Neural cell (in vitro differentiated cells): ENCODE measurements at regions not wholly inside any gene's neighbourhood (a gene's known extent, or its start where the extent isn't known, plus 50 kb on each side); places are given as distances from the start of the nearest gene placed in this dataset.

Source experiments
- H2AFZ ChIP-seq: fragments of 200-600, 300-800 bp; sonication (generic), shearing (Covaris generic); 2 replicates; pipeline ENCODE4 v1.6.0; 2014; ENCODE audit warnings: low read depth, mild to moderate bottlenecking, antibody characterized with exemption, low read length, moderate library complexity
- H3F3A ChIP-seq: fragments of 200-600 bp; shearing (Covaris generic); 2 replicates; pipeline ENCODE4 v1.6.1; 2016; ENCODE audit warnings: mild to moderate bottlenecking, moderate library complexity, mixed read lengths, antibody characterized with exemption, low read length; ENCODE audit not compliant: insufficient read depth, poor library complexity, severe bottlenecking
- H3K27ac ChIP-seq: fragments of 200-600, 300-800 bp; sonication (generic), shearing (Covaris generic); 2 replicates; pipeline ENCODE4 v1.5.1; 2014; ENCODE audit warnings: mild to moderate bottlenecking, low read length, moderate library complexity
- H3K27me3 ChIP-seq: fragments of 300-800, 200-600 bp; sonication (generic), shearing (Covaris generic); 2 replicates; pipeline ENCODE4 v1.6.0; 2014; ENCODE audit warnings: mild to moderate bottlenecking, low read depth, low read length, moderate library complexity; ENCODE audit not compliant: insufficient read depth
- H3K36me3 ChIP-seq: fragments of 300-800, 200-600 bp; sonication (generic), shearing (Covaris generic); 2 replicates; pipeline ENCODE4 v1.5.1; 2014; ENCODE audit warnings: mild to moderate bottlenecking, antibody characterized with exemption, low read length, moderate library complexity; ENCODE audit not compliant: insufficient read depth
- H3K4me2 ChIP-seq: fragments of 300-800, 200-600 bp; sonication (generic), shearing (Covaris generic); 2 replicates; pipeline ENCODE4 v1.6.0; 2014; ENCODE audit warnings: mild to moderate bottlenecking, low read length
- H3K4me3 ChIP-seq: fragments of 300-800, 200-600 bp; sonication (generic), shearing (Covaris generic); 2 replicates; pipeline ENCODE4 v1.5.1; 2014; ENCODE audit warnings: mild to moderate bottlenecking, low read length, moderate library complexity
- H3K79me2 ChIP-seq: fragments of 200-600 bp; shearing (Covaris generic); replicated peaks from 2 replicates; pipeline ENCODE4 v1.6.0; 2014; ENCODE audit warnings: mild to moderate bottlenecking, low read length, moderate library complexity; ENCODE audit not compliant: insufficient read depth
- H3K9ac ChIP-seq: fragments of 300-800, 200-600 bp; sonication (generic), shearing (Covaris generic); 2 replicates; pipeline ENCODE4 v1.6.1; 2016; ENCODE audit warnings: mild to moderate bottlenecking, low read length, mixed read lengths
- H3K9me2 ChIP-seq: fragments of 200-600 bp; shearing (Covaris generic); 2 replicates; pipeline ENCODE4 v1.6.1; 2016; ENCODE audit warnings: mild to moderate bottlenecking, low read length, mixed read lengths; ENCODE audit not compliant: insufficient read depth
- H3K9me3 ChIP-seq: fragments of 200-600, 300-800 bp; sonication (generic), shearing (Covaris generic); 2 replicates; pipeline ENCODE4 v1.6.1; 2016; ENCODE audit warnings: mild to moderate bottlenecking, mixed run types, low read length, moderate library complexity, mixed read lengths
- H4K20me1 ChIP-seq: fragments of 200-600 bp; shearing (Covaris generic); 2 replicates; pipeline ENCODE4 v1.6.1; 2016; ENCODE audit warnings: mild to moderate bottlenecking, mixed run types; ENCODE audit not compliant: insufficient read depth
- EP300 ChIP-seq: fragments of 450-650 bp; conservative IDR thresholded peaks from 2 replicates; pipeline ENCODE4 v1.6.1; 2014; ENCODE audit warnings: antibody characterized with exemption, mild to moderate bottlenecking, moderate library complexity; ENCODE audit not compliant: poor library complexity, severe bottlenecking
- EZH2 ChIP-seq: fragments of 200-600, 300-800 bp; shearing (Covaris generic), sonication (generic); IDR thresholded peaks from 2 replicates; pipeline ENCODE4 v1.6.1; 2014; ENCODE audit warnings: antibody characterized with exemption, low read length, borderline replicate concordance, mild to moderate bottlenecking; ENCODE audit not compliant: insufficient read depth, poor library complexity, severe bottlenecking
- MXI1 ChIP-seq: fragments of 450-650 bp; conservative IDR thresholded peaks from 2 replicates; pipeline ENCODE4 v1.6.1; 2014; ENCODE audit warnings: antibody characterized with exemption, mild to moderate bottlenecking; ENCODE audit not compliant: poor library complexity, severe bottlenecking
- POLR2AphosphoS5 ChIP-seq: IDR thresholded peaks from 2 replicates; pipeline ENCODE4 v1.6.1; 2012
- RAD21 ChIP-seq: fragments of 450-650 bp; conservative IDR thresholded peaks from 2 replicates; pipeline ENCODE4 v1.6.1; 2014; ENCODE audit warnings: antibody characterized with exemption, mild to moderate bottlenecking, moderate library complexity
- SMC3 ChIP-seq: fragments of 450-650 bp; conservative IDR thresholded peaks from 2 replicates; pipeline ENCODE4 v1.6.1; 2014; ENCODE audit warnings: antibody characterized with exemption, mild to moderate bottlenecking, moderate library complexity; ENCODE audit not compliant: poor library complexity
- TAF1 ChIP-seq: IDR thresholded peaks from 2 replicates; pipeline ENCODE4 v1.6.1; 2012; ENCODE audit warnings: low read depth
- TF ChIP-seq, protein P1 (sequence below): IDR thresholded peaks from 2 replicates; pipeline ENCODE4 v1.6.1; 2012; ENCODE audit warnings: borderline replicate concordance
- TF ChIP-seq, protein P2 (sequence below): fragments of 450-650 bp; IDR thresholded peaks from 2 replicates; pipeline ENCODE4 v1.5.1; 2014; ENCODE audit warnings: antibody characterized with exemption, mild to moderate bottlenecking, moderate library complexity; ENCODE audit not compliant: poor library complexity, severe bottlenecking

DNA sequence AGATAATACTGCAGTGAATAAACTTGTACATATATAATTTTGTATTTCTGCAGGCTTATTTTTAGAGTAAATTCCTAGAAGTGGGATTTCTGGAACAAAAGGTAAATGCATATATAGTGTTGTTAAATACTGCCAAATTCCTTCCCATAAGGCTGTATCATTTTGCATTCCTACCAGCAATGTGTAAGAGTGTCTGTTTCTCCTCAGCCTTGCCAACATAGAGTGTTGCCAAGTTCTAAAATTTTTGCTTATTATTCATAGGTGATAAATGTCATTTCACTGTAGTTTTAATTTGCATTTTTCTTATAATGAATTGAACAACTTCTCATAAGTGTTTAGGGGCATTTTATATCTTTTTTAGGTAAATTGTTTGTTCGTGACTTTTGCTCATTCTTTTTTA lies 174.2 kb upstream of the ZBED5 start:
- Histone ChIP-seq H3K4me2 (no peak overlapping the region), H4K20me1 (no peaks in the 10 kb centered on the region), H3K9me3 (no peaks in the 10 kb centered on the region), H3K27ac (no peak overlapping the region), H3F3A (no peaks in the 10 kb centered on the region), H2AFZ (no peak overlapping the region), H3K9ac (no peak overlapping the region), H3K36me3 (no peaks in the 10 kb centered on the region), H3K27me3 (no peaks in the 10 kb centered on the region), H3K79me2 (no peaks in the 10 kb centered on the region), H3K4me3 (no peak overlapping the region), H3K9me2 (no peaks in the 10 kb centered on the region)
- TF ChIP-seq EZH2 (no peak), EP300 (no peak), SMC3 (no peak), RAD21 (no peak), MXI1 (no peak), POLR2AphosphoS5 (no peak), TAF1 (no peak)
- TF ChIP-seq, protein P1, sequence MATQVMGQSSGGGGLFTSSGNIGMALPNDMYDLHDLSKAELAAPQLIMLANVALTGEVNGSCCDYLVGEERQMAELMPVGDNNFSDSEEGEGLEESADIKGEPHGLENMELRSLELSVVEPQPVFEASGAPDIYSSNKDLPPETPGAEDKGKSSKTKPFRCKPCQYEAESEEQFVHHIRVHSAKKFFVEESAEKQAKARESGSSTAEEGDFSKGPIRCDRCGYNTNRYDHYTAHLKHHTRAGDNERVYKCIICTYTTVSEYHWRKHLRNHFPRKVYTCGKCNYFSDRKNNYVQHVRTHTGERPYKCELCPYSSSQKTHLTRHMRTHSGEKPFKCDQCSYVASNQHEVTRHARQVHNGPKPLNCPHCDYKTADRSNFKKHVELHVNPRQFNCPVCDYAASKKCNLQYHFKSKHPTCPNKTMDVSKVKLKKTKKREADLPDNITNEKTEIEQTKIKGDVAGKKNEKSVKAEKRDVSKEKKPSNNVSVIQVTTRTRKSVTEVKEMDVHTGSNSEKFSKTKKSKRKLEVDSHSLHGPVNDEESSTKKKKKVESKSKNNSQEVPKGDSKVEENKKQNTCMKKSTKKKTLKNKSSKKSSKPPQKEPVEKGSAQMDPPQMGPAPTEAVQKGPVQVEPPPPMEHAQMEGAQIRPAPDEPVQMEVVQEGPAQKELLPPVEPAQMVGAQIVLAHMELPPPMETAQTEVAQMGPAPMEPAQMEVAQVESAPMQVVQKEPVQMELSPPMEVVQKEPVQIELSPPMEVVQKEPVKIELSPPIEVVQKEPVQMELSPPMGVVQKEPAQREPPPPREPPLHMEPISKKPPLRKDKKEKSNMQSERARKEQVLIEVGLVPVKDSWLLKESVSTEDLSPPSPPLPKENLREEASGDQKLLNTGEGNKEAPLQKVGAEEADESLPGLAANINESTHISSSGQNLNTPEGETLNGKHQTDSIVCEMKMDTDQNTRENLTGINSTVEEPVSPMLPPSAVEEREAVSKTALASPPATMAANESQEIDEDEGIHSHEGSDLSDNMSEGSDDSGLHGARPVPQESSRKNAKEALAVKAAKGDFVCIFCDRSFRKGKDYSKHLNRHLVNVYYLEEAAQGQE: no peak
- TF ChIP-seq, protein P2, sequence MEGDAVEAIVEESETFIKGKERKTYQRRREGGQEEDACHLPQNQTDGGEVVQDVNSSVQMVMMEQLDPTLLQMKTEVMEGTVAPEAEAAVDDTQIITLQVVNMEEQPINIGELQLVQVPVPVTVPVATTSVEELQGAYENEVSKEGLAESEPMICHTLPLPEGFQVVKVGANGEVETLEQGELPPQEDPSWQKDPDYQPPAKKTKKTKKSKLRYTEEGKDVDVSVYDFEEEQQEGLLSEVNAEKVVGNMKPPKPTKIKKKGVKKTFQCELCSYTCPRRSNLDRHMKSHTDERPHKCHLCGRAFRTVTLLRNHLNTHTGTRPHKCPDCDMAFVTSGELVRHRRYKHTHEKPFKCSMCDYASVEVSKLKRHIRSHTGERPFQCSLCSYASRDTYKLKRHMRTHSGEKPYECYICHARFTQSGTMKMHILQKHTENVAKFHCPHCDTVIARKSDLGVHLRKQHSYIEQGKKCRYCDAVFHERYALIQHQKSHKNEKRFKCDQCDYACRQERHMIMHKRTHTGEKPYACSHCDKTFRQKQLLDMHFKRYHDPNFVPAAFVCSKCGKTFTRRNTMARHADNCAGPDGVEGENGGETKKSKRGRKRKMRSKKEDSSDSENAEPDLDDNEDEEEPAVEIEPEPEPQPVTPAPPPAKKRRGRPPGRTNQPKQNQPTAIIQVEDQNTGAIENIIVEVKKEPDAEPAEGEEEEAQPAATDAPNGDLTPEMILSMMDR: no peak

DNA sequence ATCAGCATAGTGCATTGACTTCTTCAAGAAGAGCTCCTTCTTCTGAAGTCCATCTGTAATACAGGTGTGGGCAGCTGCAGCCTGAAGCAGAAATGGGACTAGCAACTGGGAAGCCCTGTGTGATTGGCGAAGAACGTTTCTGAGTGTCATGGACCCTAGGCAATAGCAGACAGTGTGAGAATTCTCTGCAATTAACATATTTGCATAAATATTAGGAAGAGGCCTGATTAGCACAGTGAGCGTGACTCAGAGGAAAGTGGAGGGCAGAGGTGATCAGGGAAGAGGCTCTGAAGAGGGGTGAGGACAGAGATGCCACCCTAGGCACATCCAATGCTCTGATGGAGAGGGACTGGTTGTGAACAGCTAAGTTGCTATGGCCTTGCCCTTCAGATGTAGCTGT lies 171.2 kb upstream of the ZBED5 start:
- Histone ChIP-seq H2AFZ (no peak overlapping the region), H3K9me2 (no peaks in the 10 kb centered on the region), H3K4me2 (no peak overlapping the region), H4K20me1 (no peaks in the 10 kb centered on the region), H3K4me3 (no peak overlapping the region), H3K27ac (no peak overlapping the region), H3K36me3 (no peaks in the 10 kb centered on the region), H3K9ac (no peak overlapping the region), H3F3A (no peaks in the 10 kb centered on the region), H3K27me3 (no peaks in the 10 kb centered on the region), H3K79me2 (no peaks in the 10 kb centered on the region), H3K9me3 (no peaks in the 10 kb centered on the region)
- TF ChIP-seq RAD21 (no peak), MXI1 (no peak), SMC3 (no peak), EP300 (no peak), TAF1 (no peak), POLR2AphosphoS5 (no peak), EZH2 (no peak)
- TF ChIP-seq, protein P1: no peak
- TF ChIP-seq, protein P2: no peak
